HepG2 (cell line): ENCODE measurements at regions not wholly inside any gene's neighbourhood (a gene's known extent, or its start where the extent isn't known, plus 50 kb on each side); places are given as distances from the start of the nearest gene placed in this dataset.

Experiments
- ELF1 ChIP-seq: sonication (generic); formaldehyde crosslinking; IDR thresholded peaks from 2 replicates; pipeline ENCODE4 v1.4.0; 2020; ENCODE audit warnings: missing genetic modification reagents
- NFE2L1 ChIP-seq: sonication (generic); formaldehyde crosslinking; IDR thresholded peaks from 2 replicates; pipeline ENCODE4 v1.4.0; 2020; ENCODE audit warnings: missing genetic modification reagents, mild to moderate bottlenecking, borderline replicate concordance
- ZSCAN12 ChIP-seq: sonication (generic); formaldehyde crosslinking; IDR thresholded peaks from 2 replicates; pipeline ENCODE4 v1.9.0; 2021; ENCODE audit warnings: mild to moderate bottlenecking, missing genetic modification reagents
- TF ChIP-seq, protein P1 (sequence below): sonication (generic); formaldehyde crosslinking; IDR thresholded peaks from 2 replicates; pipeline ENCODE4 v1.5.1; 2020; ENCODE audit warnings: mild to moderate bottlenecking, missing genetic modification reagents, borderline replicate concordance
- TF ChIP-seq, protein P2 (sequence below): sonication (generic); formaldehyde crosslinking; IDR thresholded peaks from 2 replicates; pipeline ENCODE4 v1.5.0; 2020; ENCODE audit warnings: mild to moderate bottlenecking, missing genetic modification reagents, moderate library complexity

DNA sequence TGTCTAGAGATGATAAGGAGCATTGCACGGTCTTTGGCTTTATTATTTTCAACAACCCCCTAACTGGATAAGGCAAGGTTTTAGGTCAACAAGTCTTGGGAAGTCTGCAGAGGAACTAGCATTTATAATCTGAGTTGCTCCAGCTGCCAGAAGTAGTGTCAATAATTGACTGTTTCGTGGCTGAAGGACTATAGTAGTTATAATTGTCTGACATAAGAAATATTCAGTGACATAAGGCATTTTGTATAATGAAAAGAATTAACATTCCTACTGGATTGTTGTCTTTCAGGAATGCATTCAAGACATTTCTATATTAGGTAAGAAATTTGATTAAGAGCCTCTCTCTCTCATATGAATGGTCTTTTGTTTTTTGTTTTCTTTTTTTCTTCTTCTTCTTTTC lies 136.9 kb upstream of the SGK1 start:
- TF ChIP-seq NFE2L1 (CRISPR knock-in tag) (no peak), ELF1 (no peak), ZSCAN12 (CRISPR knock-in tag) (no peak)
- TF ChIP-seq, protein P1, sequence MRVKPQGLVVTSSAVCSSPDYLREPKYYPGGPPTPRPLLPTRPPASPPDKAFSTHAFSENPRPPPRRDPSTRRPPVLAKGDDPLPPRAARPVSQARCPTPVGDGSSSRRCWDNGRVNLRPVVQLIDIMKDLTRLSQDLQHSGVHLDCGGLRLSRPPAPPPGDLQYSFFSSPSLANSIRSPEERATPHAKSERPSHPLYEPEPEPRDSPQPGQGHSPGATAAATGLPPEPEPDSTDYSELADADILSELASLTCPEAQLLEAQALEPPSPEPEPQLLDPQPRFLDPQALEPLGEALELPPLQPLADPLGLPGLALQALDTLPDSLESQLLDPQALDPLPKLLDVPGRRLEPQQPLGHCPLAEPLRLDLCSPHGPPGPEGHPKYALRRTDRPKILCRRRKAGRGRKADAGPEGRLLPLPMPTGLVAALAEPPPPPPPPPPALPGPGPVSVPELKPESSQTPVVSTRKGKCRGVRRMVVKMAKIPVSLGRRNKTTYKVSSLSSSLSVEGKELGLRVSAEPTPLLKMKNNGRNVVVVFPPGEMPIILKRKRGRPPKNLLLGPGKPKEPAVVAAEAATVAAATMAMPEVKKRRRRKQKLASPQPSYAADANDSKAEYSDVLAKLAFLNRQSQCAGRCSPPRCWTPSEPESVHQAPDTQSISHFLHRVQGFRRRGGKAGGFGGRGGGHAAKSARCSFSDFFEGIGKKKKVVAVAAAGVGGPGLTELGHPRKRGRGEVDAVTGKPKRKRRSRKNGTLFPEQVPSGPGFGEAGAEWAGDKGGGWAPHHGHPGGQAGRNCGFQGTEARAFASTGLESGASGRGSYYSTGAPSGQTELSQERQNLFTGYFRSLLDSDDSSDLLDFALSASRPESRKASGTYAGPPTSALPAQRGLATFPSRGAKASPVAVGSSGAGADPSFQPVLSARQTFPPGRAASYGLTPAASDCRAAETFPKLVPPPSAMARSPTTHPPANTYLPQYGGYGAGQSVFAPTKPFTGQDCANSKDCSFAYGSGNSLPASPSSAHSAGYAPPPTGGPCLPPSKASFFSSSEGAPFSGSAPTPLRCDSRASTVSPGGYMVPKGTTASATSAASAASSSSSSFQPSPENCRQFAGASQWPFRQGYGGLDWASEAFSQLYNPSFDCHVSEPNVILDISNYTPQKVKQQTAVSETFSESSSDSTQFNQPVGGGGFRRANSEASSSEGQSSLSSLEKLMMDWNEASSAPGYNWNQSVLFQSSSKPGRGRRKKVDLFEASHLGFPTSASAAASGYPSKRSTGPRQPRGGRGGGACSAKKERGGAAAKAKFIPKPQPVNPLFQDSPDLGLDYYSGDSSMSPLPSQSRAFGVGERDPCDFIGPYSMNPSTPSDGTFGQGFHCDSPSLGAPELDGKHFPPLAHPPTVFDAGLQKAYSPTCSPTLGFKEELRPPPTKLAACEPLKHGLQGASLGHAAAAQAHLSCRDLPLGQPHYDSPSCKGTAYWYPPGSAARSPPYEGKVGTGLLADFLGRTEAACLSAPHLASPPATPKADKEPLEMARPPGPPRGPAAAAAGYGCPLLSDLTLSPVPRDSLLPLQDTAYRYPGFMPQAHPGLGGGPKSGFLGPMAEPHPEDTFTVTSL (CRISPR knock-in tag) = no peak
- TF ChIP-seq, protein P2, sequence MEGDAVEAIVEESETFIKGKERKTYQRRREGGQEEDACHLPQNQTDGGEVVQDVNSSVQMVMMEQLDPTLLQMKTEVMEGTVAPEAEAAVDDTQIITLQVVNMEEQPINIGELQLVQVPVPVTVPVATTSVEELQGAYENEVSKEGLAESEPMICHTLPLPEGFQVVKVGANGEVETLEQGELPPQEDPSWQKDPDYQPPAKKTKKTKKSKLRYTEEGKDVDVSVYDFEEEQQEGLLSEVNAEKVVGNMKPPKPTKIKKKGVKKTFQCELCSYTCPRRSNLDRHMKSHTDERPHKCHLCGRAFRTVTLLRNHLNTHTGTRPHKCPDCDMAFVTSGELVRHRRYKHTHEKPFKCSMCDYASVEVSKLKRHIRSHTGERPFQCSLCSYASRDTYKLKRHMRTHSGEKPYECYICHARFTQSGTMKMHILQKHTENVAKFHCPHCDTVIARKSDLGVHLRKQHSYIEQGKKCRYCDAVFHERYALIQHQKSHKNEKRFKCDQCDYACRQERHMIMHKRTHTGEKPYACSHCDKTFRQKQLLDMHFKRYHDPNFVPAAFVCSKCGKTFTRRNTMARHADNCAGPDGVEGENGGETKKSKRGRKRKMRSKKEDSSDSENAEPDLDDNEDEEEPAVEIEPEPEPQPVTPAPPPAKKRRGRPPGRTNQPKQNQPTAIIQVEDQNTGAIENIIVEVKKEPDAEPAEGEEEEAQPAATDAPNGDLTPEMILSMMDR (CRISPR knock-in tag) = no peak
